Vagina (tissue), 2 donors: ENCODE measurements at regions not wholly inside any gene's neighbourhood (a gene's known extent, or its start where the extent isn't known, plus 50 kb on each side); places are given as distances from the start of the nearest gene placed in this dataset.

Experiments
- DNase-seq, 2 donors: peaks; one replicate each; pipeline ENCODE4 v3.0.0-alpha.2; 2017; ENCODE audit errors: extremely low spot score in 2 of 2
- H3K27ac ChIP-seq: fragments of 200-600 bp; sonication (generic); one replicate; pipeline ENCODE4 v1.5.1; 2019
- H3K27me3 ChIP-seq: fragments of 200-600 bp; sonication (generic); one replicate; pipeline ENCODE4 v1.5.1; 2019
- H3K36me3 ChIP-seq, 2 donors: fragments of 200-600 bp; sonication (generic); one replicate each; pipeline ENCODE4 v1.5.1; 2017 to 2019
- H3K4me1 ChIP-seq: fragments of 200-600 bp; sonication (generic); one replicate; pipeline ENCODE4 v1.5.1; 2019
- H3K4me3 ChIP-seq, 2 donors: fragments of 200-600 bp; sonication (generic); 1 replicate in 1 of 2; 2 replicates in 1 of 2; pipeline ENCODE4 v1.5.1; 2016 to 2019
- H3K9me3 ChIP-seq: fragments of 200-600 bp; sonication (generic); one replicate; pipeline ENCODE4 v1.5.1; 2019
- POLR2A ChIP-seq, 2 donors: fragments of 450-650 bp; IDR thresholded peaks; one replicate each; pipeline ENCODE4 v1.6.1; 2017; ENCODE audit warnings: antibody characterized with exemption in 2 of 2, mild to moderate bottlenecking in 2 of 2, moderate library complexity in 2 of 2
- POLR2AphosphoS5 ChIP-seq, 2 donors: sonication (generic); formaldehyde crosslinking; IDR thresholded peaks; one replicate each; pipeline ENCODE4 v1.9.0; 2017; ENCODE audit warnings: antibody characterized with exemption in 2 of 2, mild to moderate bottlenecking in 2 of 2, low read depth in 1 of 2; ENCODE audit not compliant: insufficient read depth in 1 of 2
- intact Hi-C: fragments of 100-400 bp; cut with DNase I; formaldehyde crosslinking; loops from one replicate; pipeline ENCODE4 v1.15.1; 2023
- TF ChIP-seq, protein P1 (sequence below), 3 experiments: fragments of 450-650 bp in 2 of 3; fragments of 200-600 bp in 1 of 3; sonication (generic) in 1 of 3; IDR thresholded peaks; one replicate each; pipeline ENCODE4 v1.5.1; 2017 to 2019; ENCODE audit warnings: antibody characterized with exemption in 3 of 3, mild to moderate bottlenecking in 2 of 3, moderate library complexity in 2 of 3

DNA sequence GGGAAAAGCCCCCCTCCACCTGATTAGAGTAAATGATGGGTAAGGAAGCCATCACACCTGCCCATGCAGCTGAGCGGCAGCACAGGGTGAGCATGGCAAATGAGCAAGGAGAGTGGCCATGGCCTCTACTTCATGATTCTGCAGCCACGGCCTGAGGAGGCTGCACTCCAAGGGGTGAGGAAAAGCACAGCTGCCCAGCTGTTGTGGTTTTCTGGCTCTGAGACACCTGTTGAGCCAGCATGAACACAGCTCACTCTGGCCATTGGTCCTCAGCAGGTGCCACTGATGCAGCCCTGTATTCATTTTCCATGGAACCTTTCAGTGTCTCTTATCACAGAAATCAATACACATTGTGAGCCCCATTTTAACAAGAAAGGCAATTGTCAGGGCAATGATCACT, 707.2 kb downstream of the AACS start:
- no peak for DNase-seq
- no peaks in the 10 kb centered on the region for H3K27me3 ChIP-seq
- intact Hi-C loops: no loop called here
- TF ChIP-seq, protein P1, sequence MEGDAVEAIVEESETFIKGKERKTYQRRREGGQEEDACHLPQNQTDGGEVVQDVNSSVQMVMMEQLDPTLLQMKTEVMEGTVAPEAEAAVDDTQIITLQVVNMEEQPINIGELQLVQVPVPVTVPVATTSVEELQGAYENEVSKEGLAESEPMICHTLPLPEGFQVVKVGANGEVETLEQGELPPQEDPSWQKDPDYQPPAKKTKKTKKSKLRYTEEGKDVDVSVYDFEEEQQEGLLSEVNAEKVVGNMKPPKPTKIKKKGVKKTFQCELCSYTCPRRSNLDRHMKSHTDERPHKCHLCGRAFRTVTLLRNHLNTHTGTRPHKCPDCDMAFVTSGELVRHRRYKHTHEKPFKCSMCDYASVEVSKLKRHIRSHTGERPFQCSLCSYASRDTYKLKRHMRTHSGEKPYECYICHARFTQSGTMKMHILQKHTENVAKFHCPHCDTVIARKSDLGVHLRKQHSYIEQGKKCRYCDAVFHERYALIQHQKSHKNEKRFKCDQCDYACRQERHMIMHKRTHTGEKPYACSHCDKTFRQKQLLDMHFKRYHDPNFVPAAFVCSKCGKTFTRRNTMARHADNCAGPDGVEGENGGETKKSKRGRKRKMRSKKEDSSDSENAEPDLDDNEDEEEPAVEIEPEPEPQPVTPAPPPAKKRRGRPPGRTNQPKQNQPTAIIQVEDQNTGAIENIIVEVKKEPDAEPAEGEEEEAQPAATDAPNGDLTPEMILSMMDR (IDR thresholded peaks at IDR 0.05): no peak
- TF ChIP-seq POLR2AphosphoS5 (IDR thresholded peaks at IDR 0.05; ENCODE audit: insufficient read depth in 1 of 2, low read depth in 1 of 2): no peak
- no peak for TF ChIP-seq POLR2A (IDR thresholded peaks at IDR 0.05)
- no peaks in the 10 kb centered on the region for H3K36me3 ChIP-seq
- no peak overlapping the region for H3K27ac ChIP-seq
- H3K4me3 ChIP-seq: no peak overlapping the region
- no peaks in the 10 kb centered on the region for H3K9me3 ChIP-seq
- no peaks in the 10 kb centered on the region for H3K4me1 ChIP-seq

DNA sequence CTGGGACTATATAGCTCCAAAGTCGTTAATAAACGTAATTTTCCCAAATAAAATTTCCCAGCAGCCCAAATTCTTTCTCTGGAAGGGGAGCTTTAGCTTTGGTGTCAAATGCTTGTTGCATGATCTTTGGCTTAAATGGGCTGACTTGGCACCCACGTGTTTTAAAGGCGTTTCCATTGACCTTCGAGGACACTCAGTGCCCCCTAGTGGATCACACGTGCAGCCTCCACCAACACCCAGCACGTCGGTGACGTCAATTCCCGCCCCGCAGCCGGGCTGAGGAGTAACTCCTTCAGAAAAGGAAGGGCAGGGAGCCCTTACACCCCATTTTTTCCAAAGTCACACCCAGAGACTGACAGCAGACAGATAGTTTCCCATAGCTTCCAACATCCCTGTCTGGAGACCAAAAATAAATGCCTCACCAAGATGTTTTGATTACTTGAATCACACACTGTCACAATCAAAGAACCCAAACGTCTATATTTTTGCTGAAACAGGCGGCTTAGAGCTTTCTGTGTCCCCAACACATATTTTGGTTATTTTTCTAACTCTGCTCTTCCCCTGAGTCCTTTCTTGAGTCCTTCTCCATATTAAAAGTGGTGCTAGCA, 707.9 kb downstream of the AACS start:
- no peaks in the 10 kb centered on the region for H3K36me3 ChIP-seq
- DNase-seq: no peak
- intact Hi-C loops: no loop called here
- H3K27ac ChIP-seq: no peak overlapping the region
- TF ChIP-seq POLR2A (IDR thresholded peaks at IDR 0.05) (no peak), POLR2AphosphoS5 (IDR thresholded peaks at IDR 0.05; ENCODE audit: insufficient read depth in 1 of 2, low read depth in 1 of 2) (no peak)
- TF ChIP-seq, protein P1 (IDR thresholded peaks at IDR 0.05): no peak
- H3K4me3 ChIP-seq: no peak overlapping the region
- no peaks in the 10 kb centered on the region for H3K9me3 ChIP-seq
- H3K4me1 ChIP-seq: no peaks in the 10 kb centered on the region
- no peaks in the 10 kb centered on the region for H3K27me3 ChIP-seq

DNA sequence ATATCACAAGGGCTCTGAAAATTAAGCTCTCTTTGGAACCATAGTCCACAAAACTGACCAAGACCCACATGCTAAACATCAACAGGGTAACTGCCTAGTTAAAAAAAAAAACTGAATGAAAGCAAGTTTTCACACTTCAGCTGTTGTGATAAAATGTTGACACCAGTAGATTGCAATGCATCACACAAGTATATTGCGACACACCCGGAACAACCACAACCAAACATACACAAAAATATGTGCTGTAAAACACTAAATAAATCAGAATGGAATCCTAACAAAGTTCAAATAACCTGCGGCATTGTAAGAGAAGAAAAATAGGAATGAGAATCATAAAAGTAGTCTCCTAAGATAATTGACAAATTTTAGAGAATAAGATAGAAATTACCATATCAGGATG, 710.3 kb downstream of the AACS start:
- H3K27me3 ChIP-seq: no peaks in the 10 kb centered on the region
- H3K4me1 ChIP-seq: no peaks in the 10 kb centered on the region
- no peak overlapping the region for H3K4me3 ChIP-seq
- H3K36me3 ChIP-seq: no peaks in the 10 kb centered on the region
- intact Hi-C loops: no loop called here
- H3K27ac ChIP-seq: no peak overlapping the region
- TF ChIP-seq POLR2A (IDR thresholded peaks at IDR 0.05): no peak
- no peak for TF ChIP-seq POLR2AphosphoS5 (IDR thresholded peaks at IDR 0.05; ENCODE audit: insufficient read depth in 1 of 2, low read depth in 1 of 2)
- TF ChIP-seq, protein P1 (IDR thresholded peaks at IDR 0.05): no peak
- no peak for DNase-seq
- H3K9me3 ChIP-seq: no peaks in the 10 kb centered on the region

DNA sequence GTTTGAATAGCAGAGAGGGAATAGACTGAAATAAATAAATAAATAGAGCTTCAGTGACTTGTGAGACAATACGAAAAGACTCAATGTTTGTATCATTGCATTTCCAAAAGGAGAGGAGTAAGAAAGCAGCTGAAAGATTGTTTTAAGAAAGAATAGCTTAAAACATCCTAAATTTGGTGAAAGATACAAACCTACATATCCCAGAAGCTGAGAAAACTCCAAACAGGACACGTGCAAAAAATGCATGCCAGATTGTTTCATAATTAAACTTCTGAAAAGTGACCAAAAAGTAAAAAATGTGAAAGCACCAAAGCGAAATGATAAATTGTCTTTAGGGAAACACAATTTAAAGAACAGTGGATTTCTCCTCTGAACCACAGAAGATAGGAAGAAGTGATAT, 711.0 kb downstream of the AACS start:
- Histone ChIP-seq H3K36me3 (no peaks in the 10 kb centered on the region), H3K9me3 (no peaks in the 10 kb centered on the region), H3K4me3 (no peak overlapping the region), H3K27ac (no peak overlapping the region), H3K4me1 (no peaks in the 10 kb centered on the region), H3K27me3 (no peaks in the 10 kb centered on the region)
- DNase-seq: no peak
- TF ChIP-seq, protein P1 (IDR thresholded peaks at IDR 0.05): no peak
- no peak for TF ChIP-seq POLR2AphosphoS5 (IDR thresholded peaks at IDR 0.05; ENCODE audit: insufficient read depth in 1 of 2, low read depth in 1 of 2)
- no peak for TF ChIP-seq POLR2A (IDR thresholded peaks at IDR 0.05)
- intact Hi-C loops: no loop called here

DNA sequence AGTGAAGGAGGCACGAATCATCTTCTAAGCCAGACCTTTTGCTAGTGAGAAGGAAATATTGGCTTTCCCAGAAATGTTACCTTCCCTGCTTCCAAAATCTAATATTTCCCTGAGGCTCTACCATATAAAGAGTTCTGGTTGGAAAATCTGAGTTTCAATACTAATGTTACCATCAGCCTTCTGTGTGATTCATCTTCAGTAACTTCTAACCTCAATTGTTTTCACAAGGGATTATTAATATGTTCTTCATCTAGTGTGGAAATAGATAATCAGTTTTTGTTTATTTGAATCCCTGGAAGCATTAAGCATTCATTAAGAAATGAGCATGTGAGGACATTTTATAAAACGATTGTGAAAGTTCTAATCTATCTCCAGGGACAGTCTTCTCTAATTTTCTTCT, 720.9 kb downstream of the AACS start:
- intact Hi-C loops: no loop called here
- Histone ChIP-seq H3K27me3 (no peaks in the 10 kb centered on the region), H3K9me3 (no peaks in the 10 kb centered on the region), H3K36me3 (no peaks in the 10 kb centered on the region), H3K4me1 (no peaks in the 10 kb centered on the region), H3K27ac (no peak overlapping the region), H3K4me3 (no peak overlapping the region)
- DNase-seq: no peak
- TF ChIP-seq POLR2A (IDR thresholded peaks at IDR 0.05) (no peak), POLR2AphosphoS5 (IDR thresholded peaks at IDR 0.05; ENCODE audit: insufficient read depth in 1 of 2, low read depth in 1 of 2) (no peak)
- TF ChIP-seq, protein P1 (IDR thresholded peaks at IDR 0.05): no peak
